ENCODE measurements at regions not wholly inside any gene's neighbourhood (a gene's known extent, or its start where the extent isn't known, plus 50 kb on each side); places are given as distances from the start of the nearest gene placed in this dataset.

GRCh38 chr14:46472261-46472660, 179.3 kb downstream of the RPL10L start (continued):
- TF ChIP-seq ATOH8 (CRISPR knock-in tag; IDR thresholded peaks at IDR 0.05; ENCODE audit: low read depth) (no peak), MAX (IDR thresholded peaks at IDR 0.05) (no peak)

- no peak for TF ChIP-seq HES2 (IDR thresholded peaks at IDR 0.05)
- TF ChIP-seq NFE2L2 (conservative IDR thresholded peaks at IDR 0.05; ENCODE audit: low read length), result no peak
- TF ChIP-seq SMC3 (IDR thresholded peaks at IDR 0.05), result no peak
- no peak for TF ChIP-seq USF2 (IDR thresholded peaks at IDR 0.05)
- no peak for TF ChIP-seq TP53 (CRISPR knock-in tag; IDR thresholded peaks at IDR 0.05)
- TF ChIP-seq JUN (IDR thresholded peaks at IDR 0.05), result no peak
- no peak for TF ChIP-seq RNF2 (IDR thresholded peaks at IDR 0.05; ENCODE audit: borderline replicate concordance, low read depth)
- TF ChIP-seq MAX (IDR thresholded peaks at IDR 0.05), result no peak
- TF ChIP-seq FOSL2 (IDR thresholded peaks at IDR 0.05), result no peak
- TF ChIP-seq FOSL2 (CRISPR knock-in tag; IDR thresholded peaks at IDR 0.05), result no peak
- ATAC-seq (no peak), DNase-seq (ENCODE audit: low read depth in 1 of 2, low spot score in 1 of 2) (no peak), FAIRE-seq (no peak)
- Histone ChIP-seq H3K4me2 (no peak overlapping the region), H3K4me3 (no peak overlapping the region), H3K9me3 (no peaks in the 10 kb centered on the region), H3K27ac (no peak overlapping the region), H3K4me1 (no peaks in the 10 kb centered on the region)
- POLR2A ChIA-PET, result no interaction called here
- CTCF ChIA-PET, result no interaction called here
- WGBS (ENCODE audit: missing lambda C conversion rate), result 0% methylated on average over 1 of the region's 1 CpG
These were observed 187.2 kb downstream of the RPL10L start for GRCh38 chr14:46464341-46464740.

- FAIRE-seq (no peak), DNase-seq (ENCODE audit: low read depth in 1 of 2, low spot score in 1 of 2) (no peak), ATAC-seq (no peak)
- ChIA-PET POLR2A (no interaction called here), CTCF (no interaction called here)
- TF ChIP-seq CTCF (IDR thresholded peaks at IDR 0.05), result no peak
- no peak for TF ChIP-seq GATA3 (IDR thresholded peaks at IDR 0.05; ENCODE audit: borderline replicate concordance)
- no peak for TF ChIP-seq FOSL2 (IDR thresholded peaks at IDR 0.05)
- no peak for TF ChIP-seq FOSL2 (CRISPR knock-in tag; IDR thresholded peaks at IDR 0.05)
- TF ChIP-seq RCOR1 (IDR thresholded peaks at IDR 0.05; ENCODE audit: low read depth, low read length), result no peak
- no peak for TF ChIP-seq FOXS1 (CRISPR knock-in tag; IDR thresholded peaks at IDR 0.05)
- TF ChIP-seq RAD21 (conservative IDR thresholded peaks at IDR 0.05 in 1 of 2, IDR thresholded peaks at IDR 0.05 in 1 of 2), result no peak
- no peak for TF ChIP-seq POLR2AphosphoS2 (conservative IDR thresholded peaks at IDR 0.05; ENCODE audit: low read length)
- no peak for TF ChIP-seq ZC3H11A (IDR thresholded peaks at IDR 0.05)
- TF ChIP-seq PHF8 (IDR thresholded peaks at IDR 0.05; ENCODE audit: borderline replicate concordance, low read depth), result no peak
- TF ChIP-seq ELK1 (IDR thresholded peaks at IDR 0.05; ENCODE audit: low read depth, low read length), result no peak
- H3K4me3 ChIP-seq, result no peak overlapping the region
- no peak overlapping the region for H3K27ac ChIP-seq
- H3K4me2 ChIP-seq, result no peak overlapping the region
- H3K4me1 ChIP-seq, result no peaks in the 10 kb centered on the region
- 27% methylated on average over 3 of the region's 3 CpGs for WGBS (ENCODE audit: missing lambda C conversion rate)
- no peaks in the 10 kb centered on the region for H3K9me3 ChIP-seq
These were observed 199.8 kb downstream of the RPL10L start for GRCh38 chr14:46451800-46452199.

All from A549 (cell line).